DND-41 (cell line): ENCODE measurements at regions not wholly inside any gene's neighbourhood (a gene's known extent, or its start where the extent isn't known, plus 50 kb on each side); places are given as distances from the start of the nearest gene placed in this dataset.
"Not testable (repeated sequence)": the region's sequence is repeated elsewhere in the genome, so short reads cannot be mapped to it uniquely, and the experiment has no call there.

Experiments used
- ATAC-seq: fragments of 200-7000 bp; cut with Tn5 transposase; 3 replicates; pipeline ENCODE4 v1.9.1; 2021; ENCODE audit warnings: low read depth; ENCODE audit not compliant: insufficient read depth
- DNase-seq: peaks from one replicate; pipeline ENCODE4 v3.0.0-alpha.2; 2020
- H2AFZ ChIP-seq: 2 replicates; pipeline ENCODE4 v1.6.0; 2012; ENCODE audit warnings: low read depth, low read length
- H3K27ac ChIP-seq: 2 replicates; pipeline ENCODE4 v1.5.1; 2012; ENCODE audit warnings: low read length, inconsistent platforms
- H3K27me3 ChIP-seq: fragments of 200-600 bp; sonication (generic); 2 replicates; pipeline ENCODE4 v1.6.0; 2012; ENCODE audit warnings: low read length, mild to moderate bottlenecking, inconsistent platforms; ENCODE audit not compliant: insufficient read depth, poor library complexity
- H3K36me3 ChIP-seq: 2 replicates; pipeline ENCODE4 v1.5.1; 2012; ENCODE audit warnings: low read length, inconsistent platforms; ENCODE audit not compliant: insufficient read depth
- H3K4me1 ChIP-seq: 2 replicates; pipeline ENCODE4 v1.5.1; 2012; ENCODE audit warnings: mild to moderate bottlenecking, low read length; ENCODE audit not compliant: insufficient read depth
- H3K4me2 ChIP-seq: 2 replicates; pipeline ENCODE4 v1.6.0; 2012; ENCODE audit warnings: mild to moderate bottlenecking, moderate library complexity, low read length, inconsistent platforms; ENCODE audit not compliant: insufficient read depth
- H3K4me3 ChIP-seq, 2 experiments: fragments of 200-600 bp in 1 of 2; shearing (Covaris generic) in 1 of 2; 2 replicates each; pipeline ENCODE4 v1.5.1; 2012 to 2016; ENCODE audit warnings: inconsistent platforms in 2 of 2, low read length in 2 of 2, mild to moderate bottlenecking in 2 of 2, low read depth in 1 of 2, moderate library complexity in 1 of 2
- H3K79me2 ChIP-seq: 2 replicates; pipeline ENCODE4 v1.6.0; 2012; ENCODE audit warnings: low read length, inconsistent platforms; ENCODE audit not compliant: insufficient read depth
- H3K9ac ChIP-seq: 2 replicates; pipeline ENCODE4 v1.6.0; 2012; ENCODE audit warnings: low read depth, mild to moderate bottlenecking, inconsistent platforms, low read length, moderate library complexity
- H3K9me3 ChIP-seq: 2 replicates; pipeline ENCODE4 v1.5.1; 2012; ENCODE audit warnings: low read length, moderate library complexity, mild to moderate bottlenecking, inconsistent platforms; ENCODE audit not compliant: insufficient read depth, severe bottlenecking
- H4K20me1 ChIP-seq: 2 replicates; pipeline ENCODE4 v1.6.0; 2012; ENCODE audit warnings: low read length; ENCODE audit not compliant: insufficient read depth
- EZH2 ChIP-seq: IDR thresholded peaks from 3 replicates; pipeline ENCODE4 v1.6.1; 2012; ENCODE audit warnings: borderline replicate concordance, low read depth, mild to moderate bottlenecking, moderate library complexity, low read length, inconsistent platforms; ENCODE audit not compliant: severe bottlenecking
- TF ChIP-seq, protein P1 (sequence below): IDR thresholded peaks from 2 replicates; pipeline ENCODE4 v1.5.1; 2012; ENCODE audit warnings: borderline replicate concordance, low read length, moderate library complexity, mild to moderate bottlenecking; ENCODE audit not compliant: poor library complexity, severe bottlenecking; ENCODE audit errors: extremely low read depth

DNA sequence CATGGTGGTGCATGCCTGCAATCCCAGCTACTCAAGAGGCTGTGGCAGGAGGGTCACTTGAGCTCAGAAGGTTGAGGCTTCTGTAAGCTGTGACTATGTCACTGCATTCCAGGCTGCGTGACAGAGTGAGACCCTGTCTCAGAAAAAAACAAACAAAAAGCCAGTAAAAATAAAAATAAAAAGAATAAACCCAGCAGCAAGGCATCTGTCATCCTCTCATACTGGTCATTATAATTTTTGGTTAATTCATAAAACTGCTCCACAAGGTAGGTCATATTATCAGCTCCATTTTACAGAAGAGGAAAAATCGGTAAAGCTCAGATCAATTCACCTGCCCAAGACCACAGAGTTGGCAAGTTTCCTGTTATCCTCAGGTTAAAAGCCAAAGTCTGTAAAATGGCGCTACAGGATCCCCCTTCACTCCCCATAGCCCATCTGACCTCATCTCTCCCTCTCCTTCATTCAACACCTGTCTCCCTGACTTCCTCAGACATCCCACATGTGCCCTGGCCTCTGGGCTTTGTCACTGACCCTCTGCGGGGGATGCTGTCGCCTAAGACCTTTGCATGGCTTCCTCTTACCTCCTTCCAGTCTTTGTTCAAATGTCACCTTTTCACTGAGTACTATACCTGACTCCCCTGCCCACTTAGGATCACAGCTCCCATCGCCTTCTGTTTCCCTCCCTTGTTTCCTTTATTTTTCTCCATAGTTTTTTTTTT lies 213.2 kb upstream of the ZNF217 start:
- Histone ChIP-seq H3K27ac (no peak overlapping the region), H3K4me2 (no peak overlapping the region)
- TF ChIP-seq, protein P1, sequence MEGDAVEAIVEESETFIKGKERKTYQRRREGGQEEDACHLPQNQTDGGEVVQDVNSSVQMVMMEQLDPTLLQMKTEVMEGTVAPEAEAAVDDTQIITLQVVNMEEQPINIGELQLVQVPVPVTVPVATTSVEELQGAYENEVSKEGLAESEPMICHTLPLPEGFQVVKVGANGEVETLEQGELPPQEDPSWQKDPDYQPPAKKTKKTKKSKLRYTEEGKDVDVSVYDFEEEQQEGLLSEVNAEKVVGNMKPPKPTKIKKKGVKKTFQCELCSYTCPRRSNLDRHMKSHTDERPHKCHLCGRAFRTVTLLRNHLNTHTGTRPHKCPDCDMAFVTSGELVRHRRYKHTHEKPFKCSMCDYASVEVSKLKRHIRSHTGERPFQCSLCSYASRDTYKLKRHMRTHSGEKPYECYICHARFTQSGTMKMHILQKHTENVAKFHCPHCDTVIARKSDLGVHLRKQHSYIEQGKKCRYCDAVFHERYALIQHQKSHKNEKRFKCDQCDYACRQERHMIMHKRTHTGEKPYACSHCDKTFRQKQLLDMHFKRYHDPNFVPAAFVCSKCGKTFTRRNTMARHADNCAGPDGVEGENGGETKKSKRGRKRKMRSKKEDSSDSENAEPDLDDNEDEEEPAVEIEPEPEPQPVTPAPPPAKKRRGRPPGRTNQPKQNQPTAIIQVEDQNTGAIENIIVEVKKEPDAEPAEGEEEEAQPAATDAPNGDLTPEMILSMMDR, result no peak
- TF ChIP-seq EZH2, result no peak

DNA sequence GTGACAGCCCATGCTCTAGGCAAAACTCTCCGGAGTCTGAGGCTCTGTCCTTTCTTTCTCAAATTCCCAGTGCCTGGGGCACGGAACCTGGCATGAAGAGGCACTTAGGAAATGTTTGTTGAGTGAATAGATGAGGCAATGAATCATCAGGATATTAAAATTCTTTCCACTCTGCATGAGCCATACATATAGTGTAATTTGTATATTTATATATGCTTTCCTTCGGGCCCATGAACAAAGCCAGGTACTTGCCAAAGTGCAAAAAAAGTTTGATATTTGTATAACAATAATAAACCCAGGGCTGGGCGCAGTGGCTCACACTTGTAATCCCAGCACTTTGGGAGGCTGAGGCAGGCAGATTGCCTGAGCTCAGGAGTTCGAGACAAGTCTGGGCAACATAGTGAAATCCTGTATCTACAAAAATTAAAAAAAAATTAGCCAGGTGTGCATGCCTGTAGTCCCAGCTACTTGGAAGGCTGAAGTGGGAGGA lies 212.3 kb upstream of the ZNF217 start:
- H3K9me3 ChIP-seq, result no peaks in the 10 kb centered on the region
- no peaks in the 10 kb centered on the region for H3K4me1 ChIP-seq
- no peak for TF ChIP-seq EZH2
- TF ChIP-seq, protein P1, result no peak
- H3K4me2 ChIP-seq, result no peak overlapping the region
- no peaks in the 10 kb centered on the region for H3K79me2 ChIP-seq
- H3K36me3 ChIP-seq, result no peaks in the 10 kb centered on the region
- no peaks in the 10 kb centered on the region for H4K20me1 ChIP-seq
- H3K9ac ChIP-seq, result no peak overlapping the region
- no peak for ATAC-seq
- H3K27me3 ChIP-seq, result no peaks in the 10 kb centered on the region
- no peak for DNase-seq
- no peak overlapping the region for H2AFZ ChIP-seq
- H3K27ac ChIP-seq, result no peak overlapping the region
- H3K4me3 ChIP-seq, result no peak overlapping the region

More for the DNA sequence above, 213.2 kb upstream of the ZNF217 start:
- Histone ChIP-seq H3K36me3 (no peaks in the 10 kb centered on the region), H3K4me1 (no peaks in the 10 kb centered on the region), H3K9me3 (no peaks in the 10 kb centered on the region), H3K9ac (no peak overlapping the region), H3K4me3 (no peak overlapping the region), H3K27me3 (no peaks in the 10 kb centered on the region), H4K20me1 (no peaks in the 10 kb centered on the region), H2AFZ (no peak overlapping the region), H3K79me2 (no peaks in the 10 kb centered on the region)
- no peak for DNase-seq
- no peak for ATAC-seq

DNA sequence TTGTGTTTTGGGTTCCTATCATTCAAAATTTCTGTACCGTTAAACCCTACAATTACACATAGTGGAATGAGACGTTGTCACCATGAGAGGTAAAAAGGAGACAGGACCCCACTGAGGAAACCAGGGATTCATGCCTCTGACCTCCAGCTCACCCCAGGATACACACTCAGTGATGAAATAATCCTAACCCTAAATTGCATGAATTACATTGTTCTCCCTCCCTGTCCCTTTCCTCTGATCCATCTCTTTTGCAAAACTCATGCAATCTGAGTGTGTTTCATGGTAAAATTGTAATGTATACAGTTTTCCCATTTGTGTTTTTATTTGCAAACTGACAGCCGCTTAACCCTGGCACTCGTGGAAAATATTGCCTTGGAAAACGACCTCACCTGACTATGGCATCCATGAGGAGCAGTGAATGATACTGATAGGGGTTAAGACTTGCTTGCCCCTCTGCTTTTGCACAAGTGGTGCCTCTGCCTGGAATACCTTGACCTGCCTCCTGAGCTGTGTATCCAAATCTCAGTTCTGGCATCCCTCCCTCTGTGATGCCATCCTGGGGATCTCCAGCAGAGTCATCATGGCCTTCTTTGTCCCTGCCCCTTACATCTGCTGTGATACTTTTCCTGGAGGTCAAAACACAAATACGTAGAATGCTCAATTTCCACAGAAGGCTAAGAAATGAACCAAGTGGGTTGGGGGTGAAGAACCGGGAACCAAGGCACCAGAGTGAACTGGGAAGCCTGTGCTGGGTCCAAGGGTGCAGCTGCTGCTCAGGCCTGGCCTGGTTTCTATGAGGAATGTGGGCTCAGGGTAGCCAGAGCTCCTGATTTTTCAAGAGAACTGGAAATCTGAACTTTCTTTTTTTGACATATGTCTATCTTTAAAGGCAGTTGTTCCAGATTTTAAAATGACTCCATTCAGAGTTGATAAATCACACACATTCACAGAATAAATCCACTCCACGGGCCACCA lies 211.6 kb upstream of the ZNF217 start:
- TF ChIP-seq EZH2, result no peak
- TF ChIP-seq, protein P1, result no peak
- Histone ChIP-seq H3K4me2 (no peak overlapping the region), H2AFZ (no peak overlapping the region), H3K27ac (no peak overlapping the region), H3K9ac (no peak overlapping the region), H3K27me3 (no peaks in the 10 kb centered on the region), H3K36me3 (no peaks in the 10 kb centered on the region), H4K20me1 (no peaks in the 10 kb centered on the region), H3K79me2 (no peaks in the 10 kb centered on the region), H3K9me3 (no peaks in the 10 kb centered on the region), H3K4me3 (no peak overlapping the region), H3K4me1 (no peaks in the 10 kb centered on the region)
- ATAC-seq, result no peak
- no peak for DNase-seq

DNA sequence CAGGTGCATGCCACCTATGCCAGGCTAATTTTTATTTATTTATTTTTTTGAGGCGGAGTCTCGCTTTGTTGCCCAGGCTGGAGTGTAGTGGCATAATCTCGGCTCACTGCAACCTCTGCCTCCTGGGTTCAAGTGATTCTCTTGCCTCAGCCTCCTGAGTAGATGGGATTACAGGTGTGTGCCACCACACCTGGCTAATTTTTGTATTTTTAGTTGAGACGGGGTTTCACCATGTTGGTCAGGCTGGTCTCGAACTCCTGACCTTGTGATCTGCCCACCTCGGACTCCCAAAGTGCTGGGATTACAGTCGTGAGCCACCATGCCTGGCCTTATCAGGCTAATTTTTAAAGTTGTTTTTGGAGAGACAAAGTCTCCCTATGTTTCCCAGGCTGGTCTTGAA lies 210.7 kb upstream of the ZNF217 start:
- H3K79me2 ChIP-seq, H2AFZ ChIP-seq, H4K20me1 ChIP-seq, H3K4me2 ChIP-seq, DNase-seq, H3K27ac ChIP-seq, H3K36me3 ChIP-seq, H3K4me3 ChIP-seq, H3K9ac ChIP-seq, H3K27me3 ChIP-seq, ATAC-seq, H3K4me1 ChIP-seq, H3K9me3 ChIP-seq: not testable (repeated sequence)
